ENCODE measurements at regions not wholly inside any gene's neighbourhood (a gene's known extent, or its start where the extent isn't known, plus 50 kb on each side); places are given as distances from the start of the nearest gene placed in this dataset.
"Not testable (repeated sequence)": the region's sequence is repeated elsewhere in the genome, so short reads cannot be mapped to it uniquely, and the experiment has no call there.

DNA sequence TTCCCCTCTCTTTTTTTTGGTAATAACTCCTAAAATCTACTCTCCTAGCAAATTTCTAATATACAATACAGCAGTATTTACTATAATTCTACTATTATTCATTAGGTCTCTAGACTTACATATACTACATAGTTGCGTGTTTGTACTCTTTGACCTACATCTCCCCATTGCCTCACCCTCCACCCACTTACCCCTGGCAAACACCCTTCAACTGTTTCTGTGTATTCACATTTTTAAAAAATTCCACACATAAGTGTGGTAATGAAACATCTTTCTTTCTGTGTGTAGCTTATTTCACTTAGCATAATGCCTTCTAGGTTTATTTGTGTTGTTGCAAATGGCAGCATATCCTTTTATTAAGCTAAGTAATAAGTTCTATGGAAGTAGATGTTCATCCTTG, 336.0 kb downstream of the CCDC85A start:
- DNase-seq: no peak

DNA sequence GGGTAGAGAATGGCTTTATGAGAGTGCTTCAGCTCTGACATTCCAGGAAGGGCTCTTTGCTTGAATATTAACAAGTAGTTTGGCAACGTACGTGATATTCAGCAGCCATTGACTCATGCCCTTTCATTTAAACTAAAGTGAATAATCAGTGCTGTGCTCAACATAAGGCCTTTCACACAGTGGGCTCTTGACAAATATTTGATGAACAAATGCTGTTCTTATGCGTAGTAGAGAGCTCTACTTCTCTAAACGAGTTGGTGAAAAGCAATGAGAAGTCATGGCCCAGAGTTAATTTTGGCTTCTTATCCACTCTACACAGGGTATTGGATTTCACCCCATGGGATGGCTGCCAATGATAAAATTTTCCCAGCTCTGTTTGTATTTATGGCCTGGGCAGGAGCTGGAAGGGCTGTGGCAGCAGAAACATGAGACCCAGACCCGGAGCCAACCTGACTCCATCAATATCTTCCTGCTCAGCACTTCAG, 338.9 kb downstream of the CCDC85A start:
- peak; percentile 95 for DNase-seq

DNA sequence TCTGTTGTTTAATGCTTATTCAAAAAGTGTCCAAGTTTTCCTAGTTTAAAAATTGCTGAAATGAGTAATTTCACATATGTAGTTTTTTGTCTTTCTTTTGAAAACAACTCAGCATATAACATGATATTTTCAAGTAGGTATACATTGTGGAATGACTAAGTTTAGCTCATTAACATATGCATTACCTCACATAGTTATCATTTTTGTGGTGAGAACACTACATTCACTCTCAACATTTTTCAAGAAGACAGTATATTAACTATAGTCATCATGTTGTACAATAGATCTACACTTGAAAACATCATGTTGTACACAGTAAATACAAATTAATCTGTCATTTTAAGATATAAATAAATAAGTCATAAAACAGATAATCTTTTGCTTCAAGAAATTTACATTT, 340.0 kb downstream of the CCDC85A start:
- DNase-seq: no peak

DNA sequence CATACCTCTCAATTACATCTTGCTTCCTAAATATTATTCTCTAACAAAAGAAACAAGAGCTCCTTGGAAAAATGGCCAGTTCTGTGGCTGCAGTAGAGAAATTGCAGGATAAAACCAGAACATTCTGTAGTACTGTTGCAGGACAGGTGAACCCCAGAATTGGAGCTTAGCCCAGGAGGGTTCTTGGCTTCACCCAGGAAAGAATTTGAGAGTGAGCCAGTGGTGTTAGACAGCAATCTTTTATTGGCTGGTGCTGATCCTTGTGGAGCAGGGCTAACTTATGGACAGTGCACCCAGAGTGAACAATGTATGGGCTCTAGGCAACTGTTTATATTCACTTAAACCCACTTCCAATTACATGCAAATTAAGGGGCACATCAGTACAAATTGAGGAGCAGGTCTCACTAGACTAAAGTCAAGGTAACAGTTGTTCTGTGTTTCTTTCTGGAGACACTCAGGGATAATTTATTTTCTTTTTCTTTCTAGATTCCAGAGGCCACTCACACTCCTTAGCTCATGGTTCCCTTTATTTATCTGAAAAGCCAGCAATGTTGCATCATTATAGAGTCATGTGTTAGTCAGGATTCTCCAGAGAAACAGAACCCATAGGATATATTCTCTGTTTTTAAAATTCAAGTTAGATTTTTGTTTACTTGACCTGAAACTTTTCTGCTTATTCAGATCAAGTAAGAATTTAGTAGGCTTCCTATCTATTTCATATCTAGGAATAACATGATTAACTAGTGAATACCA, 348.1 kb downstream of the CCDC85A start:
- DNase-seq: no peak

DNA sequence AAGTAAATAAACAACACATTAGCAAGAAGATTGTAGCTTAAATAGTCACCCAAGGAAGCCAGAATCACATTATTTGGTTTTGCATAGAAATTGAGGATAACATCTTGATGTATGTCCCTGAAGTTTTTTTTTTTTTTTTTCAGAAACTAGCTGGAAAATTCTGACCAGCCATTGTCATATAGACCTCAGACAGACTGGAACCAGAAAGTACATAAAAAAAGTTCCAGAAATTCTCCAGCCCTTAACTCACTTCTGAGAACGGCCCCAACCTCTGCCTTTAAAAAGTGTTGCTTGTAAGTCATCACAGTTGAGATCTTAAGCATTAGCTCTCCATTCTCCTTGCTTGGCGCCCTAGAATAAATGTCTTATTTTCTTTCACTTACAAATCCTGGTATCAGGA, 350.5 kb downstream of the CCDC85A start:
- no peak for DNase-seq

DNA sequence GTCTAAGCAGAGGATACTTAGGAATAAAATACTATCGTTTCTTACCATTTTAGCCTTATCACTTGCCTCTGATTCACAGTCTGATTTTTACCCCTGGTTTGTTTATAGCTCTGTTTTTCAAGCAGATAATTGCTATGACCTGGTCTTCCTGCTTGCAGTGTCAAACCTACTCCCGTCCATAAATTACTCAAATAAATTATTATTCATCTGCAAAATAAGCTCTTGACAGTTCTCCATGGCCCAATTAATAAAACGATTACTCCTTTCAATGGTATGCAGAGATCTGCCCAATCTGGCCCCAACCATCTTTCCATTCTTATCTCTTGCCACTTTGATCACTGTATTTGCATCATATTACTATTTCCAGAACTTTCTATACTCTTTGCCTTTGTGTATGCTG, 354.0 kb downstream of the CCDC85A start:
- DNase-seq: no peak

DNA sequence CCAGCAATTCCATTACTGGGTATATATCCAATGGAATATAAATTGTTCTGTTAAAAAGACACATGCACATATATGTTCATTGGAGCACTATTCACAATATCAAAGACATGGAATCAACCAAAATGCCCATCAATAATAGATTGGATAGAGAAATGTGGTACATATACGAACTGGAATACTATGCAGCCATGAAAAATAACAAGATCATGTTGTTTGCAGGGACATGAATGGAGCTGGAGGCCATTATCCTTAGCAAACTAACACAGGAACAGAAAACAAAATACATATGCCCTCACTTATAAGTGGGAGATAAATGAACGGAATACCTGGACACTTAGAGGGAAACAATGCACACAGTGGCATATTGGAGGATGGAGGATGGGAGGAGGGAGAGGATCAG, 355.8 kb downstream of the CCDC85A start:
- no peak for DNase-seq

DNA sequence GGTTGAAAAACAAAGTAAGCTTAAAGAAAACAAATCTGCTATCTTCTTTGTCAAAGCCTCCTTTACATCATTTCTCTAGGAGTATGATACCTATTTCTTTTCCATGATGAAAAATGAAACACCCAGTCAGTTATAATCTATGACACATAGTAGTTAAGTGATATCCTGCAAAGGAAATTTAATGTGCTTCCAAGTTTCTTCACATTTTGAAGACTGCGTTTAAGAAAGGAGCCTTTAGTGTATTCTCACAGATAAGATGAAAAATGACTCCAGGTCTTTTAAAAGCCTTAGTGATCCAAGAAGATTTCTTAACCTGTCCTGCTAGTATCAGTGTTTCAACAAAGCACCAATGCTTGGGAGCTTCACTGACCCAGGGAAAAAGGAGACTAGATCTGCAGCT, 356.7 kb downstream of the CCDC85A start:
- no peak for DNase-seq

DNA sequence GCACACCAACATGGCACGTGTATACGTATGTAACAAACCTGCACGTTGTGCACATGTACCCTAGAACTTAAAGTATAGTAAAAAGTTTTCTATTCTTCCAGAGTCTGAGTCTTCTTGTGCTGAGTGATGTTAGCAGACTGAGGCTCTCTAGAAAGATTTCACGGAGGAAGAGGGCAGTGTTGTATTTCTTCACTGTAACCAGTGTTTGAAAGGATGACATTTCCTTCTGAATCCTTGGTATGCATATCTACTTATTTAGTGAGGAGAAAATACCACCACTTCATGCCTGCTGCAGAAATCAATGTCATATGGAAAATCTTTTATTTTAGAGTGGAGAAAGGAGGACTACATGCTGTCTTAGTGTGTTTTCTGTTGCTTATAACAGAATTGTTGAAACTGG, 357.1 kb downstream of the CCDC85A start:
- no peak for DNase-seq

DNA sequence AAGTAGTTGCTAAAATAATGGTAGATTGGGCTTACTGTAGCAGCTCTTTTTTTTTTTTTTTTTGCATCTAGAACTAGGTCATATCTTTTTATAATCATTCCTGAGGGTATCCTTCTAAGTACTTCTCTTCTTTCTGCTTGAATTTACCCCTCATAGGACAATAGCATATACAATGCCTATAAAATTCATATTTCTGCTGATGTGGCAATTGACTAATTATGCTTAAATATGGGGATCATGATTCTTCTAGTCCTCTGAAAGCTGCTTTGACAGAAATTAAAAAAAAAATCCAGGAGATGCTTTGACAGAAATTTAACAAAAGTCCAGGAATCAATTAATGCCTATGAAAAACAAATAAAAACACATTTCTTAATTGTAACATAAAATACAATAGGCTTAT, 358.4 kb downstream of the CCDC85A start:
- no peak for DNase-seq

DNA sequence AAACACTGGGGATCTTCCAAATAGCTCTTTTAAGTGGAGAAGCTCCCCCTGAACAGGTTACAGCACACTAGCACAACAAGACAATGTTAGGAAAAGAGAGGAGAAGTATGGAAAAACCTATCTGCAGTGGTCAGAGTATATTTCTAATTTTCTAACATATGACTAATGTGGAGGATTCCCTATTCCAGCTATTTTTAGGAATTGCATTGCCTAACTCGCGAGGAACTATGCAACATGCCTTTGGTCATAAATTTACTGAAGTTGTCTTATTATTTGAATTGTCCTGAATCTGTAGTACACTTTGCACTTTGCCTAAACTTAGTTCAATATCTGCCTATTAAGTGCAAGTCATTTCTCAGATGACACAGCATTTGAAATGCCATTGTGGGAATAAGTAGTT, 381.4 kb downstream of the CCDC85A start:
- DNase-seq: no peak

DNA sequence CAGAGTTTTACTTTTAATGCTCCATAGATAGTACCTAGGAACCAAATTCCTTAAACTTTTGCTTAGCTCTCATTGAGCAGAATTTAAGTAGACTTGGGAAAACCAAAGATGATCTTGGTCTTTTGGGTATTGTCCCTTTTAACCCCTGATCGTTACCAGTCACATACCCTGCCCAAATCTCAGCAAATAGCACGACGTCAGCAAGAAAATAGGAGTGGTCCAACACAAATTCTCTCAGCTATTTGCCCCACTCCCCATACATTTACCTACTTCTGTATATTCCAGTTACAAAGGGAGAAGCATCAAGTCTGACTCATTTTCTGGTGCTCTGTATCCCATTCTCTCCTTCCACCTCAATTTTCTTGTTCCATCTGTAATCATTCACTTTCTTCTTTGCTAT, 387.3 kb downstream of the CCDC85A start:
- DNase-seq: no peak

DNA sequence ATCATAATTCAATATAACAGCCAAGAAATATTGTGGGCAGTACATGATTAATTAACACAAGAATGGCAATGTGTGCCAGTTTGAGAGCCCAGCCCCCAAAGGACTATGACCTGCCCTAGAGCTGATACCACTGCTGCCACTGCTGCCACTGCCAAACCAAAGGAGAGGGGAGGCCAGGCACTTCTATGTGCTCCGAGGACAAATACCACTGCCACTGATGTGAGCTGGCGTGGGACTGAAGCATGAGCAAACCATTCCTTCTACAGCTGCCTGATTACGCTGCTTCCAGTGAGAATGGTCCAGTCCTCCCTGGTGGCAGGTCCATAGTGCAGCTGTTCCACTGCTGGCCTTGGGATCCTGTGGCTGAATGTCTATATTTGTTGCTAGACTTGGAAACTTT, 392.2 kb downstream of the CCDC85A start:
- DNase-seq: no peak

DNA sequence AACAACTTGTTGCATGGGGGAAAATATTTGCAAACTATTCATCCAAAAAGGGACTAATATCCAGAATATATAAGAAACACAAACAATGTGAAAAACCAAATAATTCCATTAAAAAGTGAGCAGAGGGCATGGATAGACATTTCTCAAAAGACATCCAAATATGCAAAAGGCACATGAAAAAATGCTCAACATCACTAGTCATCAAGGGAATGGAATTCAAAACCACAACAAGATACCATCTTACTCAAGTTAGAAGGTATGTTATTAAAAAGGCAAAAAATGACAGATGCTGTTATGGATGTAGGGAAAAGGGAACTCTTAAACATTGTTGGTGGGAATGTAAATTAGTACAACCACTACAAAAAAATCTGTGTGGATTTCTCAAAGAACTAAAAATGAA, 396.5 kb downstream of the CCDC85A start:
- DNase-seq: no peak

DNA sequence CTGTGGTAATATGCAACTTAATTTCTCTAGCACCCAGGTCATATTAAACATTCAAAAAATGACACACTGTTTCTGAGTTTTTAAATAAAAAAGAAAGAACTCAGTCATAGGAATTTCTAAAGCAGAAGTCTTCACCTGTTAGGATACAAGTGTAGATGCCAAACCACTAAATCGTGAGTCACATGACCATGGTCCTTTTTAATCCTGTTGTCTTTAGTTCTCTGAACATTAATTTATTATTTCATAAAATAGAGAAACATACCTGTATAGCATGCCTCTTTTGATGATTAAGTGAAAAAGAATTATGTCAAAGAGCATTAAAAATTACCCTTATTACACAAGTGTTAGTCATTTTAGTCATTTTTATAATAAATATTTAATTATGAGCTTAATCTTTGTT, 398.8 kb downstream of the CCDC85A start:
- DNase-seq: no peak

DNA sequence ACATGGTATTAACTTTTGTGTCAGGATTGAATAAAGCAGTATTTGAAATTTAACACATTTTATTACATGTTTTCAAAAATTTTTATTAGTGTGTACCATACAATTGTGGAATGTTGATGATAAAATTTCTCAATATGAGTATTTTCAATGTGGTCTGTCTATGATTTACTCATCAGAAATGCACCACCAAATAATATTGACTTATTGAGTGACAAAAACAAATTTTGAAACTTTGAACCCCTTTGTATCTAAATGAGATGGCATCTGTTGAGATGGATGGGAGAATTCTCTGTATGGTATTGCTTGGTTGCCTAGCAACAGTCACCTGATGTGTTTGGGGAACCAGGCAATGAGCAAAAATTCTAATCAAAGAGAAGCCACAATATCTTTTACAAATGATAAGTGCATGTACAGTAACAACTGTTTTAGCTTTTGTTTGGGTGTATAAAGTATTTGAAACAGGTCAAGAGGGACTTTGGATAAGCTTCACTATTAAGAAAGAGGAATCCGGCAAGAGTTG, 400.1 kb downstream of the CCDC85A start:
- DNase-seq: no peak

DNA sequence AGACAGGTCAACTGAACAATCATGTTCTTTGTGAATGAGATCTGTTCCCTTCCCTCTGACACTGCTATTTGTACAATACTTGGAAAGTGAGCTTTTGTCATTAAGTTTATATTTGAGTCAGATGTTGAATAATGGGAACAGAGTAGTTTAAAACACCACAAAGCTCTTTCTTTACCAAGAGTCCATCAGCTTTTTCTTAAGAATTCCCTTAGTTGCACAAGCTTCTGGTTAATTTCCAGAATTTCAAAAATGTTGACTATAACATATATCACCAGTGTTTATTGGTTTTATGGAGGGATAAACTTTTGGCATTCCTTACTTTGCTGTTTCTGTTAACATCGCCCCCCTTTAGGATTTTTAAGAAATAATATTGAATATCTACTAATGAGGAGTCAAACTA, 403.7 kb downstream of the CCDC85A start:
- no peak for DNase-seq

DNA sequence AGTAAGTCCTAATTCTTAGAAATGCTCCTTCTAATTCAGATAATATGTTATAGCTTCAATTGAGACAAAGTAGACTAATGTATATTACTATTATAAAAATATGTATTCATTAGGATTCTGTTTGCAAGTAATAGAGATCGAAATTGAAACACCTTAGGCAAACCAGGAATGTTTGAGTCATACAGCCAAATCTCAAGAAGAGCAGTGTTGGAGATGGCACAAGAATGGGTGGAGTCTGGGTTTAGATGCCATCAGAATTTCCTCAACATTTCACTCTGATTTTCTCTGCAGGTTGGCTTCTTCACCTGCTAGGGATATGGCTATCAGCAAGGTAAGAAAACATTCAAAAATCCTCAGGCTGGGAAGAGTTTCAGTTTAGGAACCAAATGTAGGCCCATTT, 405.4 kb downstream of the CCDC85A start:
- no peak for DNase-seq

DNA sequence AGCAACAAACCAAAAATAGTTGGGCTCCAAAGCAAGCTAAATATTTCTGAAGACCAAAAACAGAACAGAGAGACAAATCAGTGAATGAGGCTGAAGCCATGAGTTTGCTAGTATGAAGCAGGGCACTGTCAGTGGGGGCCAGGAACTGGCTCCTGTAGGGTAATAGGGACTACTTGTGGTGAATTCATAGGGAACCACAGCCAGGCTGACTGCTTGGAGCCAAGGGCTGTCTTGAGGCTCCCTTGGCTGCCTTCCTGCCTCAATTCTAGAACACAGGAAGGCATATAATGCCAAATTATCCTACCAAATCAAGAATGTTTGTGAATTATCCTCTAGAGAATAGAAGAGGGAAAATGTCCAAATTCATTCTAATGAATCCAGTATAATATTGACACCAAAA, 406.0 kb downstream of the CCDC85A start:
- DNase-seq: no peak

DNA sequence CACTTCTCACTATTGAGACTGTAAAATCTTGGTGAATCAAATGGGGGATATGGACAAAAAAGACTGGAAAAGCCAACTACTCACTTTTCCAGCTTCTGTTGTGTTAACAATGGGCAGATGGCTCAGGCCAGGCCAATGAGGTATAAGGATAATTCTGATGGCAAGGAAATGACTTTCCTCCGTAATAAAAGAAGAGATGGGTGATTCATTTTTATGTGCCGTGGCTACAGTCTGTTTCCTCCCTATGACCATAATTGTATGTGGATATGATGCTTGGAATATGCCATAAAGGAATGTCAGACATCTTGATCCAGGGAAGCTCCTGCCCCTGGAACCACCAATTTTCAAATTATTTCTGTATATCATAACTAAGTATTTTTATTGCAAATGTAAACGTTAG, 406.8 kb downstream of the CCDC85A start:
- no peak for DNase-seq

DNA sequence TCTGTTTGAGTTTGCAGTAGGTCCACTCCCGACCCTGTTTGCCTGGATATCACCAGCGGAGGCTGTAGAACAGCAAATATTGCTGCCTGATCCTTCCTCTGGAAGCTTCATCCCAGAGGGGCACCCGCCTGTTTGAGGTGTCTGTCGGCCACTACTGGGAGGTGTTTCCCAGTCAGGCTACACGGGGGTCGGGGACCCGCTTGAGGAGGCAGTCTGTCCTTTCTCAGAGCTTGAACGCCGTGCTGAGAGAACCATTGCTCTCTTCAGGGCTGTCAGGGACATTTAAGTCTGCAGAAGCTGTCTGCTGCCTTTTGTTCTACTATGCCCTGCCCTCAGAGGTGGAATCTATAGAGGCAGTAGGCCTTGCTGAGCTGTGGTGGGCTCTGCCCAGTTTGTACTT, 422.3 kb downstream of the CCDC85A start:
- DNase-seq: not testable (repeated sequence)

DNA sequence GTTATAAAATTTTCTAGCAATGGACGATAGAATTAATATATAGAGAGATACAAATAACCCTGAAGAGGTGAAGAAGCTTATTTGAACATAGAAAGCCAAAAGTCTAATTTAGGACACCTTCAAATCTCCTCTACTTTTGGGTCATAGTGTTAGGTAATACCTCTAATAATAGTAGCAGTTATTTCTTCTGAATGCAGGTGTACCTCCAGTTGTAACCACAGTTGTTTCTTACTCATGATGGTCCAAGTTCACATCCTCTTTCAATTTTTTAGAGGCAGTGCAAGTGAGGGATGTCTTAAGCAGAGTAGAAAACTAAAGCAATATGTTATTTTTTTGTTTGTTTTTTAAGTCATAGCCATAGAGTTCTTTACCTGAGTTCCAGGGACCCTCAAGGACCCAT, 429.5 kb downstream of the CCDC85A start:
- no peak for DNase-seq

DNA sequence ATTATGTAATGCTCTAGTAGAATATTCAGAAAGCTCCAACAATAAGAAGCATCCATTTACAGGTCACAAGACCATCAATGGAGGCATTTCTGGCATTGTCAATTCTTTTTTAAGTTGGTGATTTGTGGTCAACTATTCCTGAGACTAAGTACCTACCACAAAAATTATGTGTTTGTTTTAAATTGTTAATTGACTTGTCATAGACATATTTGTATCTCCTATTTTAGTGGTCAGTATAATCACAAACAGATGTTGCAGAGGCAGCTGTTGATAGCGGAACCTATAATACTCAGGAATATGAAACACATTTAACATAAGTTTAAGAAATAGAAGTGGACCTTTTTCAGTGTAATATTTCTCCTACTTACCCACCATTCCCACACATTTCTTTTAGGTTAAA, 430.1 kb downstream of the CCDC85A start:
- DNase-seq: no peak

DNA sequence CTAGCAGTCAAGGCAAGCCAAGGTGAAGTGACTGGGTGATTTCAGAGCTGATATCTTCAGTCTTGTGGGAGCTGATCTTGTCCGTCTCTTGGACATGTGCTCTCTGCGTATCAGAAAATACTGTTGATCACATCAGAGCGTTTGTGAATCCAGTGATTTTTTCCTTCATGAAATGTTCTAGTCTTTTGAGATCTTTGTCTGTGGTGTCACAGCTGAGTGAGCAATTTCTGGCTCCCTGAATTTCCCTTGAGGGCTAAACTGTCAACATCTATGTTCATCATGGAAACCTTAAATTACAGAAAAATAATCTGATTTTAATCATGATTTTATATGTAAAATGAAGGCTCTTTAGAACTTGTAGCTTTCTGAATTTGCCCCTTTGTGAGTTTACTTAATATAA, 432.0 kb downstream of the CCDC85A start:
- DNase-seq: no peak

DNA sequence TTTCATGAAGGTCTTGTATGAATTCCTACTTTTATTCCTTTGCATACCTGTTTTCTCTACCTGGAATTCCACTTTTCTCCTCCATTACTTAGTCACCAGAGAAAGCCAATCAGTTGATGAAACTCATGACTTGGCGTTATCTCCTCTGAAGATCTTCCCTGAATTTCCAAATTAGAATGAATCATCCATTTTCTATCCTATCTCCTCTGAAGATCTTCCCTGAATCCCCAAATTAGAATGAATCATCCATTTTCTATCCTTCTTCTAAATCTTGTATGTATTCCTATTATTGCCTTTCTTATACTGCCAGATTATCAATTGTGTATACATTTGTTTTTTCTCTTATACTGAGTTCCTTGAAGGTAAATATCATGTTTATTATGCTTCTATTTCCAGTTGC, 440.4 kb downstream of the CCDC85A start:
- no peak for DNase-seq

All from DMS153 (cell line).